ENCODE measurements at regions not wholly inside any gene's neighbourhood (a gene's known extent, or its start where the extent isn't known, plus 50 kb on each side); places are given as distances from the start of the nearest gene placed in this dataset.
"Not testable (repeated sequence)": the region's sequence is repeated elsewhere in the genome, so short reads cannot be mapped to it uniquely, and the experiment has no call there.

DNA sequence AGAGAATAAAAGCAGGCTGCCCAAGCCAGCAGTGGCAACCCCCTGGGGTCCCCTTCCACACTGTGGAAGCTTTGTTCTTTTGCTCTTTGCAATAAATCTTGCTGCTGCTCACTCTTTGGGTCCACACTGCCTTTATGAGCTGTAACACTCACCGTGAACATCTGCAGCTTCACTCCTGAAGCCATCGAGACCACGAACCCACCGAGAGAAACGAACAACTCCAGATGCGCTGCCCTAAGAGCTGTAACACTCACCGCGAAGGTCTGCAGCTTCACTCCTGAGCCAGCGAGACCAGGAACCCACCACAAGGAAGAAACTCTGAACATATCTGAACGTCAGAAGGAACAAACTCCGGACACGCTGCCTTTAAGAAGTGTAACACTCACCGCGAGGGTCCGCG lies 1252.9 kb downstream of the STIM2 start:
- H3K36me3 ChIP-seq (ENCODE audit: insufficient read depth, low read length); POLR2A ChIA-PET; H3K4me3 Mint-ChIP-seq; H3K36me3 Mint-ChIP-seq; DNase-seq; H3K4me3 ChIP-seq (ENCODE audit: low read length); H3K27ac Mint-ChIP-seq; H3K27me3 ChIP-seq (ENCODE audit: insufficient read depth, low read length, poor library complexity, severe bottlenecking); H3K4me1 Mint-ChIP-seq; H3K4me1 ChIP-seq (ENCODE audit: insufficient read depth, low read length); H3K27me3 Mint-ChIP-seq; H3K27ac ChIP-seq (ENCODE audit: low read depth, low read length); H3K9me3 ChIP-seq (ENCODE audit: low read length); CTCF ChIA-PET: not testable (repeated sequence)
- peaks cover 12 to 40% (median 22%) of the 10 kb centered on the region in 5 donors for H3K9me3 Mint-ChIP-seq

DNA sequence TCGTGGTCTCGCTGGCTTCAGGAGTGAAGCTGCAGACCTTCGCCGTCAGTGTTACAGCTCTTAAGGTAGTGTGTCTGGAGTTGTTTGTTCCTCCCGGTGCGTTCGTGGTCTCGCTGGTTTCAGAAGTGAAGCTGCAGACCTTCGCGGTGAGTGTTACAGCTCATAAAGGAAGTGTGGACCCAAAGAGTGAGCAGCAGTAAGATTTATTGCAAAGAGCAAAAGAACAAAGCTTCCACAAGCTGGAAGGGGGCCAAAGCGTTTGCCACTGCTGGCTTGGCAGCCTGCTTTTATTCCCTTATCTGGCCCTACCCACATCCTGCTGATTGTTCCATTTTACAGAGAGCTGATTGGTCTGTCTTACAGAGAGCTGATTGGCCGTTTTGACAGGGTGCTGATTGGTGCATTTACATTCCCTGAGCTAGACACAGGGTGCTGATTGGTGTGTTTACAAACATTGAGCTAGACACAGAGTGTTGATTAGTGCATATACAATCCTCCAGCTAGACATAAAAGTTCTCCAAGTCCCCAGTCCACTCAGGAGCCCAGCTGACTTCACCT lies 1256.0 kb downstream of the STIM2 start:
- H3K4me3 ChIP-seq (ENCODE audit: low read length); DNase-seq; H3K9me3 ChIP-seq (ENCODE audit: low read length); H3K27ac Mint-ChIP-seq; H3K36me3 ChIP-seq (ENCODE audit: insufficient read depth, low read length); H3K27me3 Mint-ChIP-seq; H3K27me3 ChIP-seq (ENCODE audit: insufficient read depth, low read length, poor library complexity, severe bottlenecking); CTCF ChIA-PET; H3K36me3 Mint-ChIP-seq; H3K4me1 ChIP-seq (ENCODE audit: insufficient read depth, low read length); H3K27ac ChIP-seq (ENCODE audit: low read depth, low read length); H3K4me3 Mint-ChIP-seq; POLR2A ChIA-PET; H3K4me1 Mint-ChIP-seq: not testable (repeated sequence)
- peaks cover 16 to 46% (median 25%) of the 10 kb centered on the region in 5 donors for H3K9me3 Mint-ChIP-seq

DNA sequence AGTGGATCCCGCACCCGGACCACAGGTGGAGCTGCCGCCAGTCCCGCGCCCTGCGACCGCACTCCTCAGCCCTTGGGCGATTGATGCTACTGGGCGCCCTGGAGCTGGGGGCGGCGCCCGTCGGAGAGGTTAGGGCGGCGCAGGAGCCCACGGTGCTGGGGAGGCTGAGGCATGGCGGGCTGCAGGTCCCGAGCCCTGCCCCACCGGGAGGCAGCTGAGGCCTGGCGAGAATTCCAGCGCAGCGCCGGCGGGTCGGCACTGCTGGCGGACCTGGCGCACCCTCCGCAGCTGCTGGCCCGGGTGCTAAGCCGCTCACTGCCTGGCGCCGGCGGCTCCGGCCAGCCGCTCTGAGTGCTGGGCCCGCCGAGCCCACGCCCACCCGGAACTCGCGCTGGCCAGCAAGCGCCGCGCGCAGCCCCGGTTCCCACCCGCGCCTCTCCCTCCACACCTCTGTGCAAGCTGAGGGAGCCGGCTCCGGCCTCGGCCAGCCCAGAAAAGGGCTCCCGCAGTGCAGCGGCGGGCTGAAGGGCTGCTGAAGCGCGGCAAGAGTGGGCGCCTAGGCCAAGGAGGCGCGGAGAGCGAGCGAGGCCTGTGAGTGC lies 1256.5 kb downstream of the STIM2 start:
- H3K4me3 Mint-ChIP-seq: no peak overlapping the region
- H3K4me3 ChIP-seq (ENCODE audit: low read length): no peak overlapping the region
- CTCF ChIA-PET: no interaction called here

GRCh38 chr4:28146191-28146590 lies 1285.5 kb downstream of the STIM2 start:
- no peaks in the 10 kb centered on the region for H3K4me1 ChIP-seq (ENCODE audit: insufficient read depth, low read length)
- H3K4me3 Mint-ChIP-seq: no peak overlapping the region
- H3K4me1 Mint-ChIP-seq: no peaks in the 10 kb centered on the region
- H3K27me3 Mint-ChIP-seq: peaks cover 0 to 2% of the 10 kb centered on the region in 2 donors
- H3K27ac Mint-ChIP-seq: no peak overlapping the region
- CTCF ChIA-PET: no interaction called here
- H3K27ac ChIP-seq (ENCODE audit: low read depth, low read length): no peak overlapping the region
- H3K9me3 Mint-ChIP-seq: peaks cover 0 to 32% (median 13%) of the 10 kb centered on the region in 5 donors
- no peak for DNase-seq
- POLR2A ChIA-PET: no interaction called here
- H3K4me3 ChIP-seq (ENCODE audit: low read length): no peak overlapping the region
- no peaks in the 10 kb centered on the region for H3K36me3 ChIP-seq (ENCODE audit: insufficient read depth, low read length)
- no peaks in the 10 kb centered on the region for H3K36me3 Mint-ChIP-seq
- H3K27me3 ChIP-seq (ENCODE audit: insufficient read depth, low read length, poor library complexity, severe bottlenecking): no peaks in the 10 kb centered on the region
- H3K9me3 ChIP-seq (ENCODE audit: low read length): no peaks in the 10 kb centered on the region

More for the DNA sequence above, 1256.5 kb downstream of the STIM2 start:
- Mint-ChIP-seq H3K27ac (no peak overlapping the region), H3K36me3 (peaks cover 0 to 4% (median 2%) of the 10 kb centered on the region in 3 donors), H3K27me3 (no peaks in the 10 kb centered on the region), H3K4me1 (no peaks in the 10 kb centered on the region), H3K9me3 (peaks cover 16 to 48% (median 25%) of the 10 kb centered on the region in 5 donors)
- no peak for DNase-seq
- no peaks in the 10 kb centered on the region for H3K4me1 ChIP-seq (ENCODE audit: insufficient read depth, low read length)
- no peak overlapping the region for H3K27ac ChIP-seq (ENCODE audit: low read depth, low read length)
- H3K27me3 ChIP-seq (ENCODE audit: insufficient read depth, low read length, poor library complexity, severe bottlenecking): no peaks in the 10 kb centered on the region
- POLR2A ChIA-PET: no interaction called here
- no peaks in the 10 kb centered on the region for H3K9me3 ChIP-seq (ENCODE audit: low read length)
- no peaks in the 10 kb centered on the region for H3K36me3 ChIP-seq (ENCODE audit: insufficient read depth, low read length)

GRCh38 chr4:28148221-28148620 lies 1287.6 kb downstream of the STIM2 start:
- Histone ChIP-seq H3K4me3 (ENCODE audit: low read length) (no peak overlapping the region), H3K9me3 (ENCODE audit: low read length) (no peaks in the 10 kb centered on the region), H3K27me3 (ENCODE audit: insufficient read depth, low read length, poor library complexity, severe bottlenecking) (no peaks in the 10 kb centered on the region), H3K36me3 (ENCODE audit: insufficient read depth, low read length) (no peaks in the 10 kb centered on the region), H3K27ac (ENCODE audit: low read depth, low read length) (no peak overlapping the region), H3K4me1 (ENCODE audit: insufficient read depth, low read length) (no peaks in the 10 kb centered on the region)
- Mint-ChIP-seq H3K36me3 (no peaks in the 10 kb centered on the region), H3K27me3 (peaks cover 0 to 2% of the 10 kb centered on the region in 2 donors), H3K4me1 (no peaks in the 10 kb centered on the region), H3K27ac (no peak overlapping the region), H3K9me3 (peaks cover 0 to 29% (median 11%) of the 10 kb centered on the region in 5 donors), H3K4me3 (no peak overlapping the region)
- CTCF ChIA-PET: no interaction called here
- POLR2A ChIA-PET: no interaction called here
- no peak for DNase-seq

- no peak for DNase-seq
- Mint-ChIP-seq H3K4me3 (no peak overlapping the region), H3K27ac (no peak overlapping the region), H3K4me1 (no peaks in the 10 kb centered on the region), H3K27me3 (no peaks in the 10 kb centered on the region), H3K36me3 (no peaks in the 10 kb centered on the region), H3K9me3 (peaks cover 1 to 30% (median 4%) of the 10 kb centered on the region in 5 donors)
- Histone ChIP-seq H3K27ac (ENCODE audit: low read depth, low read length) (no peak overlapping the region), H3K4me3 (ENCODE audit: low read length) (no peak overlapping the region), H3K36me3 (ENCODE audit: insufficient read depth, low read length) (no peaks in the 10 kb centered on the region), H3K9me3 (ENCODE audit: low read length) (no peaks in the 10 kb centered on the region), H3K4me1 (ENCODE audit: insufficient read depth, low read length) (no peaks in the 10 kb centered on the region), H3K27me3 (ENCODE audit: insufficient read depth, low read length, poor library complexity, severe bottlenecking) (no peaks in the 10 kb centered on the region)
- POLR2A ChIA-PET: no interaction called here
- CTCF ChIA-PET: no interaction called here
These were observed 1289.1 kb downstream of the STIM2 start for GRCh38 chr4:28149762-28150161.

- POLR2A ChIA-PET: no interaction called here
- H3K9me3 ChIP-seq (ENCODE audit: low read length): no peaks in the 10 kb centered on the region
- no peaks in the 10 kb centered on the region for H3K4me1 ChIP-seq (ENCODE audit: insufficient read depth, low read length)
- H3K36me3 ChIP-seq (ENCODE audit: insufficient read depth, low read length): no peaks in the 10 kb centered on the region
- DNase-seq: no peak
- Mint-ChIP-seq H3K9me3 (peaks cover 2 to 38% (median 6%) of the 10 kb centered on the region in 5 donors), H3K4me3 (no peak overlapping the region), H3K27ac (no peak overlapping the region), H3K27me3 (no peaks in the 10 kb centered on the region), H3K36me3 (no peaks in the 10 kb centered on the region), H3K4me1 (no peaks in the 10 kb centered on the region)
- no peak overlapping the region for H3K4me3 ChIP-seq (ENCODE audit: low read length)
- CTCF ChIA-PET: no interaction called here
- H3K27me3 ChIP-seq (ENCODE audit: insufficient read depth, low read length, poor library complexity, severe bottlenecking): no peaks in the 10 kb centered on the region
- no peak overlapping the region for H3K27ac ChIP-seq (ENCODE audit: low read depth, low read length)
These were observed 1290.7 kb downstream of the STIM2 start for GRCh38 chr4:28151314-28151713.

GRCh38 chr4:28167411-28167810 lies 1306.8 kb downstream of the STIM2 start:
- H3K4me1 Mint-ChIP-seq: no peaks in the 10 kb centered on the region
- no peak overlapping the region for H3K4me3 ChIP-seq (ENCODE audit: low read length)
- H3K27ac Mint-ChIP-seq: no peak overlapping the region
- H3K4me3 Mint-ChIP-seq: no peak overlapping the region
- DNase-seq: no peak
- no peaks in the 10 kb centered on the region for H3K9me3 ChIP-seq (ENCODE audit: low read length)
- H3K27ac ChIP-seq (ENCODE audit: low read depth, low read length): no peak overlapping the region
- ChIA-PET POLR2A (no interaction called here), CTCF (interaction anchor here (1.1 kb wide), 1 partner anchor 9 kb away, joined by 4 read pairs; no protein-coding TSS in a partner anchor)
- H3K36me3 ChIP-seq (ENCODE audit: insufficient read depth, low read length): no peaks in the 10 kb centered on the region
- H3K36me3 Mint-ChIP-seq: no peaks in the 10 kb centered on the region
- H3K27me3 Mint-ChIP-seq: no peaks in the 10 kb centered on the region
- peaks cover 0 to 41% (median 10%) of the 10 kb centered on the region in 5 donors for H3K9me3 Mint-ChIP-seq
- no peaks in the 10 kb centered on the region for H3K4me1 ChIP-seq (ENCODE audit: insufficient read depth, low read length)
- H3K27me3 ChIP-seq (ENCODE audit: insufficient read depth, low read length, poor library complexity, severe bottlenecking): no peaks in the 10 kb centered on the region
